SK-N-SH treated with all-trans-retinoic acid at 6 μM for 48 hours (cell line): ENCODE measurements at regions not wholly inside any gene's neighbourhood (a gene's known extent, or its start where the extent isn't known, plus 50 kb on each side); places are given as distances from the start of the nearest gene placed in this dataset.
"Not testable (repeated sequence)": the region's sequence is repeated elsewhere in the genome, so short reads cannot be mapped to it uniquely, and the experiment has no call there.

Source experiments
- ATAC-seq: fragments of 200-7000 bp; cut with Tn5 transposase; 3 replicates; pipeline ENCODE4 v1.9.1; 2020; ENCODE audit warnings: mild to moderate bottlenecking, moderate library complexity
- BACH2 ChIP-seq: fragments of 250-450 bp; sonication (Bioruptor Pico); IDR thresholded peaks from 2 replicates; pipeline ENCODE4 v1.9.0; 2021; ENCODE audit warnings: mild to moderate bottlenecking, borderline replicate concordance
- CREB5 ChIP-seq: fragments of 250-450 bp; sonication (Bioruptor Pico); IDR thresholded peaks from 2 replicates; pipeline ENCODE4 v1.5.1; 2020; ENCODE audit warnings: low read depth, mild to moderate bottlenecking, moderate library complexity
- CSDC2 ChIP-seq: fragments of 250-450 bp; sonication (Bioruptor Pico); IDR thresholded peaks from 2 replicates; pipeline ENCODE4 v1.5.0; 2020; ENCODE audit warnings: mild to moderate bottlenecking, moderate library complexity
- CSRNP3 ChIP-seq: fragments of 250-450 bp; sonication (Bioruptor Pico); IDR thresholded peaks from 2 replicates; pipeline ENCODE4 v1.5.1; 2021; ENCODE audit warnings: mild to moderate bottlenecking, moderate library complexity
- GLIS3 ChIP-seq: fragments of 250-450 bp; sonication (Bioruptor Pico); IDR thresholded peaks from 2 replicates; pipeline ENCODE4 v1.5.0; 2020; ENCODE audit warnings: mild to moderate bottlenecking, moderate library complexity
- ISL1 ChIP-seq: fragments of 250-450 bp; sonication (Bioruptor Pico); IDR thresholded peaks from 2 replicates; pipeline ENCODE4 v2.1.2; 2022; ENCODE audit warnings: mild to moderate bottlenecking, moderate library complexity
- OSR1 ChIP-seq: fragments of 250-450 bp; sonication (Bioruptor Pico); IDR thresholded peaks from 2 replicates; pipeline ENCODE4 v1.8.0; 2022; ENCODE audit warnings: moderate library complexity, mild to moderate bottlenecking, inconsistent platforms
- POU6F1 ChIP-seq: fragments of 250-450 bp; sonication (Bioruptor Pico); IDR thresholded peaks from 2 replicates; pipeline ENCODE4 v1.8.0; 2021; ENCODE audit warnings: low read depth, mild to moderate bottlenecking, moderate library complexity, borderline replicate concordance
- PPARA ChIP-seq: fragments of 250-450 bp; sonication (Bioruptor Pico); IDR thresholded peaks from 2 replicates; pipeline ENCODE4 v1.5.0; 2020; ENCODE audit warnings: mild to moderate bottlenecking, borderline replicate concordance
- RARB ChIP-seq: fragments of 250-450 bp; sonication (Bioruptor Pico); IDR thresholded peaks from 2 replicates; pipeline ENCODE4 v1.8.0; 2021; ENCODE audit warnings: mild to moderate bottlenecking, moderate library complexity
- SNAI2 ChIP-seq: fragments of 250-450 bp; sonication (Bioruptor Pico); IDR thresholded peaks from 2 replicates; pipeline ENCODE4 v1.5.0; 2020; ENCODE audit warnings: mild to moderate bottlenecking, moderate library complexity
- TCF4 ChIP-seq: fragments of 250-450 bp; sonication (Bioruptor Pico); IDR thresholded peaks from 2 replicates; pipeline ENCODE4 v1.8.0; 2021; ENCODE audit warnings: mild to moderate bottlenecking, moderate library complexity, borderline replicate concordance
- TOX ChIP-seq: fragments of 250-450 bp; sonication (Bioruptor Pico); IDR thresholded peaks from 2 replicates; pipeline ENCODE4 v1.8.0; 2021; ENCODE audit warnings: mild to moderate bottlenecking, moderate library complexity, borderline replicate concordance
- TSHZ2 ChIP-seq: fragments of 250-450 bp; sonication (Bioruptor Pico); IDR thresholded peaks from 2 replicates; pipeline ENCODE4 v1.5.0; 2020; ENCODE audit warnings: mild to moderate bottlenecking, moderate library complexity
- ZC3H10 ChIP-seq: fragments of 250-450 bp; sonication (Bioruptor Pico); IDR thresholded peaks from 2 replicates; pipeline ENCODE4 v1.5.1; 2021; ENCODE audit warnings: mild to moderate bottlenecking, moderate library complexity
- ZFP30 ChIP-seq: fragments of 450-650 bp; formaldehyde crosslinking; IDR thresholded peaks from 2 replicates; pipeline ENCODE4 v1.5.0; 2022; ENCODE audit warnings: mild to moderate bottlenecking, moderate library complexity
- ZNF565 ChIP-seq: fragments of 450-650 bp; formaldehyde crosslinking; conservative IDR thresholded peaks from 2 replicates; pipeline ENCODE4 v1.5.0; 2020; ENCODE audit warnings: low read depth, mild to moderate bottlenecking, moderate library complexity
- ZNF70 ChIP-seq: fragments of 450-650 bp; formaldehyde crosslinking; IDR thresholded peaks from 2 replicates; pipeline ENCODE4 v1.5.0; 2020; ENCODE audit warnings: mild to moderate bottlenecking, moderate library complexity
- ZNF8 ChIP-seq: fragments of 450-650 bp; formaldehyde crosslinking; IDR thresholded peaks from 2 replicates; pipeline ENCODE4 v1.5.0; 2020; ENCODE audit warnings: mild to moderate bottlenecking, moderate library complexity
- TF ChIP-seq, protein P1 (sequence below): fragments of 250-450 bp; sonication (Bioruptor Pico); IDR thresholded peaks from 2 replicates; pipeline ENCODE4 v1.8.0; 2020; ENCODE audit warnings: mild to moderate bottlenecking, moderate library complexity, borderline replicate concordance

DNA sequence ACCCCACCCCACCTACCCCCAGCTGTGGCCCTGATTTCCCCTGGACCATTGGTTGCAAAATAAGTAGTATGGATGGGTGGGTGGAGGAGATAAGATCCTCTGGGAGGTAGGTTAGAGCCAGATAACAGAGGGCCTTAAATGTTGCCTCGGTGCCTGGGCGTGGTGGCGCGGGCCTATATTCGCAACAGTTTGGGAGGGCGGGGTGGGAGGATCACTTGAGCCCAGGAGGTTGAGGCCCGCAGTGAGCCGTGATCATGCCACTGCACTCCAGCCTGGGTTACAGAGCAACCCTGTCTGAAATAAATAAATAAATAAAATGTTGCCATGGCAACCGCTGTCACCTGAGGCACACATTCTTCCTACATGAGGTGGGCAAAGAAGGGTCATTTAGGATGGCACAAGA, 103.3 kb upstream of the GATA6 start:
- TF ChIP-seq, protein P1, sequence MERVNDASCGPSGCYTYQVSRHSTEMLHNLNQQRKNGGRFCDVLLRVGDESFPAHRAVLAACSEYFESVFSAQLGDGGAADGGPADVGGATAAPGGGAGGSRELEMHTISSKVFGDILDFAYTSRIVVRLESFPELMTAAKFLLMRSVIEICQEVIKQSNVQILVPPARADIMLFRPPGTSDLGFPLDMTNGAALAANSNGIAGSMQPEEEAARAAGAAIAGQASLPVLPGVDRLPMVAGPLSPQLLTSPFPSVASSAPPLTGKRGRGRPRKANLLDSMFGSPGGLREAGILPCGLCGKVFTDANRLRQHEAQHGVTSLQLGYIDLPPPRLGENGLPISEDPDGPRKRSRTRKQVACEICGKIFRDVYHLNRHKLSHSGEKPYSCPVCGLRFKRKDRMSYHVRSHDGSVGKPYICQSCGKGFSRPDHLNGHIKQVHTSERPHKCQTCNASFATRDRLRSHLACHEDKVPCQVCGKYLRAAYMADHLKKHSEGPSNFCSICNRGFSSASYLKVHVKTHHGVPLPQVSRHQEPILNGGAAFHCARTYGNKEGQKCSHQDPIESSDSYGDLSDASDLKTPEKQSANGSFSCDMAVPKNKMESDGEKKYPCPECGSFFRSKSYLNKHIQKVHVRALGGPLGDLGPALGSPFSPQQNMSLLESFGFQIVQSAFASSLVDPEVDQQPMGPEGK (CRISPR knock-in tag), result no peak
- TF ChIP-seq CREB5 (CRISPR knock-in tag), result no peak
- no peak for TF ChIP-seq ISL1 (CRISPR knock-in tag)
- no peak for TF ChIP-seq ZNF8
- TF ChIP-seq CSDC2 (CRISPR knock-in tag), result no peak
- TF ChIP-seq TOX (CRISPR knock-in tag), result no peak
- no peak for TF ChIP-seq POU6F1 (CRISPR knock-in tag)
- no peak for TF ChIP-seq RARB (CRISPR knock-in tag)
- TF ChIP-seq PPARA (CRISPR knock-in tag), result no peak
- no peak for TF ChIP-seq ZFP30 (CRISPR knock-in tag)
- TF ChIP-seq TSHZ2 (CRISPR knock-in tag), result no peak
- TF ChIP-seq CSRNP3 (CRISPR knock-in tag), result no peak
- TF ChIP-seq ZNF565, result no peak
- TF ChIP-seq GLIS3 (CRISPR knock-in tag), result no peak
- no peak for TF ChIP-seq ZNF70 (CRISPR knock-in tag)
- TF ChIP-seq OSR1 (CRISPR knock-in tag), result no peak
- no peak for TF ChIP-seq BACH2
- TF ChIP-seq TCF4 (CRISPR knock-in tag), result no peak
- no peak for ATAC-seq

DNA sequence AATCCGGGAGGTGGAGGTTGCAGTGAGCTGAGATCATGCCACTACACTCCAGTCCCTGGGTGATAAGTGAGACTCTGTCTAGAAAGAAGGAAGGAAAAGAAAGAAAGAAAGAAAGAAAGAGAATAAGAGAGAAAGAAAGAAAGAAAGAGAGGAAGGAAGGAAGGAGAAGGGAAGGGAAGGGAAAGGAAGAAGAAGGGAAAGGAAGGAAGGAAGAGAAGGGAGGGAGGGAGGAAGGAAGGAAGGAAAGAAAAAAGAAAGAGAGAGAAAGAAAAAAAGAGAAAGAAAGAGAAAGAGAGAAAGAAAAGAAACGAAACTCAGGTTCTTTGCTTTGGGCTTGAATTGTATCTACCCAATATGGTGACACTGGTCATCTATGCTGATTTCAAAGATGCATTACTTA, 102.3 kb upstream of the GATA6 start:
- TF ChIP-seq, protein P1 (CRISPR knock-in tag), result no peak
- no peak for TF ChIP-seq TCF4 (CRISPR knock-in tag)
- ATAC-seq, result no peak

DNA sequence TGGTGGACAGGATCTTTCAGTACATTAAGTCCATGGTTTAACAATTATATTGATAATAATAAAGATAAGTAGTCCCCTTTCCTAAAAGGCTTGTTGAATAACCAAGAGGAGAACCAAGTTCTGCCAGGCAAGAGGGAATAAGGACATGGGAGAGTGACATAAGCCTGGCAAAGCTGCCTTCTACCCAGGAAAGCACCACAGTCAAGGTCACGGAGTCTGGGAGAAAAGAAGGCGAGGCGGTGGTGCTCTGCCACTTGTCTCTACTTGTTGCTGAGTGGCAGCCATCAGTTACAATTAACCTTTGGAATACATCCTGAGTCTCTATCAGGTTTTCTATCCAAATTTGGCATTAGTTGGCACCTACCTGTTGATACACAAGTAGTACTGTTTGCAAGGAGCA, 101.7 kb upstream of the GATA6 start:
- no peak for TF ChIP-seq ZC3H10
- TF ChIP-seq GLIS3 (CRISPR knock-in tag), result no peak
- no peak for TF ChIP-seq ZNF8
- no peak for TF ChIP-seq TOX (CRISPR knock-in tag)
- no peak for TF ChIP-seq ZFP30 (CRISPR knock-in tag)
- no peak for TF ChIP-seq SNAI2 (CRISPR knock-in tag)
- TF ChIP-seq ZNF565, result no peak
- no peak for TF ChIP-seq RARB (CRISPR knock-in tag)
- ATAC-seq, result no peak

DNA sequence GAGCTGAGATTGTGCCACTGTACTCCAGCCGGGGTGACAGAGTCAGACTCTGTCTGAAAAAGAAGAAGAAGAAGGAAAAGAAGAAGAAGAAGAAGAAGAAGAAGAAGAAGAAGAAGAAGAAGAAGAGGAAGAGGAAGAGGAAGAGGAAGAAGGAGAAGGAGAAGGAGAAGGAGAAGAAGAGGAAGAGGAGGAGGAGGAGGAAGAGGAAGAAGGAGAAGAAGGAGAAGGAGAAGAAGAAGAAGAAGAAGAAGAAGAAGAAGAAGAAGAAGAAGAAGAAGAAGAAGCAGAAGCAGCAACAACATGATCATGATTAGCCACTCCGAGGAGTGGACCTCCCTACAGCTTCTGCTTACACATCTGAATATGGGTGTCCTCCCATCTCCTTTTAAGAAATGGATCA, 100.6 kb upstream of the GATA6 start:
- not testable (repeated sequence) for ATAC-seq
